ENCODE measurements at regions not wholly inside any gene's neighbourhood (a gene's known extent, or its start where the extent isn't known, plus 50 kb on each side); places are given as distances from the start of the nearest gene placed in this dataset.

DNA sequence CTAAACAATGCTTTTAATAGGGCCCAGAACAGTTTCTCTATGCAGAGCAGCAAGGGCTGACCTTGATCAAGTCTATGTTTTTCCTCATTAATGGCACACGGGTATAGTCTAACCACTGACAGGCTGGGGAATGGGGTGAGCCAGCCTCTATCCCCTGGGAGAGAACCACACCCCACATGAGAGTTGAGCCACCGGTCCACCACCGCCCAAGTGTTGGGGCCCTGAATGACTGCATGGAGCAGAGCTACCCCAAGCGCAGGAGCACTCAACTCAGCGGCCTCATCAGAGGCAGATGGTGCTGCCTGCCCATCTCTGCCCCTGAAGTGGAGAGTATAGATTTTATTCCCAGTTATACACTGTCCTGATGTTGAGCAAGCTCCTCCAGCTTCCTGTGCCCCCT lies 247.9 kb upstream of the IRX1 start:
- TF ChIP-seq, protein P1, sequence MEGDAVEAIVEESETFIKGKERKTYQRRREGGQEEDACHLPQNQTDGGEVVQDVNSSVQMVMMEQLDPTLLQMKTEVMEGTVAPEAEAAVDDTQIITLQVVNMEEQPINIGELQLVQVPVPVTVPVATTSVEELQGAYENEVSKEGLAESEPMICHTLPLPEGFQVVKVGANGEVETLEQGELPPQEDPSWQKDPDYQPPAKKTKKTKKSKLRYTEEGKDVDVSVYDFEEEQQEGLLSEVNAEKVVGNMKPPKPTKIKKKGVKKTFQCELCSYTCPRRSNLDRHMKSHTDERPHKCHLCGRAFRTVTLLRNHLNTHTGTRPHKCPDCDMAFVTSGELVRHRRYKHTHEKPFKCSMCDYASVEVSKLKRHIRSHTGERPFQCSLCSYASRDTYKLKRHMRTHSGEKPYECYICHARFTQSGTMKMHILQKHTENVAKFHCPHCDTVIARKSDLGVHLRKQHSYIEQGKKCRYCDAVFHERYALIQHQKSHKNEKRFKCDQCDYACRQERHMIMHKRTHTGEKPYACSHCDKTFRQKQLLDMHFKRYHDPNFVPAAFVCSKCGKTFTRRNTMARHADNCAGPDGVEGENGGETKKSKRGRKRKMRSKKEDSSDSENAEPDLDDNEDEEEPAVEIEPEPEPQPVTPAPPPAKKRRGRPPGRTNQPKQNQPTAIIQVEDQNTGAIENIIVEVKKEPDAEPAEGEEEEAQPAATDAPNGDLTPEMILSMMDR (IDR thresholded peaks at IDR 0.05; ENCODE audit: partially characterized antibody, unreplicated experiment) = no peak
- Mint-ChIP-seq H3K27me3 (ENCODE audit: unreplicated experiment) (peaks cover 5% of the 10 kb centered on the region), H3K4me3 (ENCODE audit: unreplicated experiment) (no peak overlapping the region), H3K27ac (ENCODE audit: unreplicated experiment) (no peak overlapping the region), H3K36me3 (ENCODE audit: unreplicated experiment) (peaks cover 5% of the 10 kb centered on the region), H3K4me1 (ENCODE audit: low read depth, unreplicated experiment) (peaks cover 2% of the 10 kb centered on the region), H3K9me3 (ENCODE audit: unreplicated experiment) (peaks cover 4% of the 10 kb centered on the region)
- DNase-seq = no peak

DNA sequence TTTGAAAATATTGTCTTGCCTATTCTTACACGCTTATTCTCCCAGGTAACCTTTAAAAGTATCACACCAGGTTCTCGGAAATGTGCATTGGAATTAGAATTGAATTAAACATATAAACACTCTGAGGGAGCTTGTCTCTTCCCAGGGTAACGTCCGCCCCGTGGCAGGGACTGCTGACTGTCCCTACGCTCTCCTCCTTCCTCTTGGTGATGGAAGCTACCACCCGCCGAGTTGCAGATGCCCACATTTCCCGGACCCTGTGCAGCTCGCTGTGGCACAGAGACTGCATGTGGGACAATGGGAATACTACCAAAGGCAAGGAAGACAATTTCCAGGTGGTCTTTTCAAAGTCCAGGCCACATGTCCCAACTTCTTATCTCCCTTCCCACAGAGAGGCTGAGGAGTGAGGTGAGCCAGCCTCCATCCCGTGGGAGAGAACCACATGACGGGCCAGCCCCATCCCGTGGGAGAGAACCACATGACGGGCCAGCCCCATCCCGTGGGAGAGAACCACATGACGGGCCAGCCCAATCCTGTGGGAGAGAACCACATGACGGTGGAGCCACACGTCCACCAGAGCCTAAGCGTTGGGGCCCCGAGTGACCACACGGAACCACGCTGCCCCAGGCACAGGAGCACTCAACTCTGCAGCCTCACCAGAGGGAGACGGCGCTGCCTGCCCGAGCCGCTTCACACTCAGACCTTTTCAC lies 249.4 kb upstream of the IRX1 start:
- Mint-ChIP-seq H3K4me3 (ENCODE audit: unreplicated experiment) (no peak overlapping the region), H3K27me3 (ENCODE audit: unreplicated experiment) (peaks cover 3% of the 10 kb centered on the region), H3K27ac (ENCODE audit: unreplicated experiment) (no peak overlapping the region), H3K4me1 (ENCODE audit: low read depth, unreplicated experiment) (peaks cover 2% of the 10 kb centered on the region), H3K9me3 (ENCODE audit: unreplicated experiment) (peaks cover 4% of the 10 kb centered on the region), H3K36me3 (ENCODE audit: unreplicated experiment) (peaks cover 4% of the 10 kb centered on the region)
- DNase-seq = no peak
- TF ChIP-seq, protein P1 (IDR thresholded peaks at IDR 0.05; ENCODE audit: partially characterized antibody, unreplicated experiment) = no peak

GRCh38 chr5:3345195-3345594 lies 250.4 kb upstream of the IRX1 start:
- Mint-ChIP-seq H3K36me3 (ENCODE audit: unreplicated experiment) (peaks cover 4% of the 10 kb centered on the region), H3K27ac (ENCODE audit: unreplicated experiment) (no peak overlapping the region), H3K4me3 (ENCODE audit: unreplicated experiment) (no peak overlapping the region), H3K4me1 (ENCODE audit: low read depth, unreplicated experiment) (peaks cover 2% of the 10 kb centered on the region), H3K27me3 (ENCODE audit: unreplicated experiment) (peaks cover 3% of the 10 kb centered on the region), H3K9me3 (ENCODE audit: unreplicated experiment) (peaks cover 4% of the 10 kb centered on the region)
- DNase-seq = no peak
- TF ChIP-seq, protein P1 (IDR thresholded peaks at IDR 0.05; ENCODE audit: partially characterized antibody, unreplicated experiment) = no peak

DNA sequence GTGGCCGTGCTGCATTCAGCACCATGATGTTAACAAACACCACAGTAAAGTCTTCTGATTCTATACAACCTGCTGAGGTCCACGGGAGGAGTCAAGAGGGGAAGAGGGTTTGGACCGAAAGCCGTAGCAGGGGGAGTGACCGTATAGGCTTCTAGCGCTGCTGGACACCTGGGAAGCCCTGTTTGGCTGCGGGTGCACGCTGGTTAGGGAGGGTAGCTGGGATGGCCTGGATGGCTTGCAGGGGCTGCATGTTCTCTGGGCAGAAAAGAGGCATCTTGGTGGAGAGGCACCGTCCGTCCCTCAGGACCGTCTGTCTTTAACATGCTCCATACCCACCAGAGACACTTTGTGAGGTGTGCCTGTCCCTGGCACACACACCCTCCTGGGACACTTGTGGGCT lies 251.0 kb upstream of the IRX1 start:
- no peak overlapping the region for H3K4me3 Mint-ChIP-seq (ENCODE audit: unreplicated experiment)

DNA sequence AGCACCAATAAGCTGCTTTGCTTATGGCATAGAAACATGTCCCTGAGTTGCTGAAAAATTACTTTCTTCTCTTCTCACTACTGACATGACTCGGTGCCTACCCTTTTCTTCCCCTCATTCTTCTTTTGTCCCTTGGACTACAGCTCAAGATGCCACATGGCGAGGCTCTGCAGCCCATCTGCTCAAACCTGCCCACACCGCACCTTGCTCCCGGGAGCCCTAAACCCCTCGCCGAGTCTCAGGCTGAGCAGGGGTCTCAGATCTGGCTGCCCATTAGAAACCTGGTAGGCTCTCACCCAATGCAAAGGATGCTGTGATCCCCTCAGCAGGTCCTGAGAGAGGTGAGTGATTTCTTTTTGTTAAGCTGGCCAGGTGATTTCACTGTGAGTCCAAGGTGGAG lies 251.7 kb upstream of the IRX1 start:
- Mint-ChIP-seq H3K27ac (ENCODE audit: unreplicated experiment) (no peak overlapping the region), H3K4me3 (ENCODE audit: unreplicated experiment) (no peak overlapping the region), H3K9me3 (ENCODE audit: unreplicated experiment) (peaks cover 2% of the 10 kb centered on the region), H3K27me3 (ENCODE audit: unreplicated experiment) (peaks cover 3% of the 10 kb centered on the region), H3K4me1 (ENCODE audit: low read depth, unreplicated experiment) (peaks cover 2% of the 10 kb centered on the region), H3K36me3 (ENCODE audit: unreplicated experiment) (no peaks in the 10 kb centered on the region)
- no peak for DNase-seq
- TF ChIP-seq, protein P1 (IDR thresholded peaks at IDR 0.05; ENCODE audit: partially characterized antibody, unreplicated experiment) = no peak

More for the DNA sequence above, 251.0 kb upstream of the IRX1 start:
- TF ChIP-seq, protein P1 (IDR thresholded peaks at IDR 0.05; ENCODE audit: partially characterized antibody, unreplicated experiment) = no peak
- Mint-ChIP-seq H3K36me3 (ENCODE audit: unreplicated experiment) (no peaks in the 10 kb centered on the region), H3K9me3 (ENCODE audit: unreplicated experiment) (peaks cover 2% of the 10 kb centered on the region), H3K27me3 (ENCODE audit: unreplicated experiment) (peaks cover 3% of the 10 kb centered on the region), H3K27ac (ENCODE audit: unreplicated experiment) (no peak overlapping the region), H3K4me1 (ENCODE audit: low read depth, unreplicated experiment) (peaks cover 2% of the 10 kb centered on the region)
- no peak for DNase-seq

Data from glutamatergic neuron (in vitro differentiated cells).